Gastrocnemius medialis (tissue), 4 donors: ENCODE measurements at regions not wholly inside any gene's neighbourhood (a gene's known extent, or its start where the extent isn't known, plus 50 kb on each side); places are given as distances from the start of the nearest gene placed in this dataset.

Experiments used
- CTCF ChIP-seq, 5 experiments: fragments of 450-650 bp in 3 of 5; fragments of 200-600 bp in 2 of 5; sonication (generic) in 2 of 5; IDR thresholded peaks in 4 of 5; conservative IDR thresholded peaks in 1 of 5; 1 replicate in 4 of 5; 2 replicates in 1 of 5; pipeline ENCODE4 v1.5.1; 2016 to 2019; ENCODE audit warnings: antibody characterized with exemption in 5 of 5, mild to moderate bottlenecking in 3 of 5, moderate library complexity in 3 of 5
- POLR2A ChIP-seq, 2 donors: fragments of 450-650 bp; IDR thresholded peaks; one replicate each; pipeline ENCODE4 v1.6.1; 2017; ENCODE audit warnings: antibody characterized with exemption in 2 of 2, mild to moderate bottlenecking in 2 of 2, moderate library complexity in 2 of 2

DNA sequence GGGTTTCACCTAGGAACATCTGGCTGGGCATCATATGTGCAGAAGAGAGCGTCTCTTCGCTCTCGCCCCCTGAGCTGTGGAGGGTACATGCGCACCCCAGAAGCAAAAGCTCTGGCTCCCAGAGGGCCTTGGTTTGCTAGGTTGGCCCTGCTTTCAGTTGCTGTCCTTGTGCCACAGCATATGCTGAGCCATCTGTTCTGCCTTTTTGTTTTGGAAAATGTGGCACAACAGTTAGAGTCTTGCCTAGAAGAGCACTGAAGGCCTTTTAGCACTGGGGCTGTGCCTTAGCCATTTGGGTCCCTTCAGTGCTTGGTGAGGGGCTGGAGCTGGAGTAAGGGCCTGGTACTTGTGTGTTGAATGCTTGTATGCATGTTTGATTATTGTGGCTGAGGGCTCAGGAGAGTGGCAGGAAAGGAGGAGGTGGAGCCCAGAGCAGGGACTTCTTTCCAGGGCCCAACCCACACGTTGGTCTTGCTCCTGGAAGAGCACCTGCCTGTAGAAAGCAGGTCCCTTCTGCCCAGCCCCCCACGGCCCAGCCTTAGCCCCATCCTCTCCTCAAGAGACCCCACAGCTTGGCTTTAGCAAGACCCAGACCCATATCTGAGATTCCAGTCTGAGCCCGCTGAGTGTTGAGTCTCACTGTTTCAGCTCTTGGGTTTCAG is 113.7 kb downstream of the SLC25A47 start:
- TF ChIP-seq CTCF (IDR thresholded peaks at IDR 0.05 in 4 of 5, conservative IDR thresholded peaks at IDR 0.05 in 1 of 5) (no peak), POLR2A (IDR thresholded peaks at IDR 0.05) (no peak)
